AG08395 (cell line): ENCODE measurements at regions not wholly inside any gene's neighbourhood (a gene's known extent, or its start where the extent isn't known, plus 50 kb on each side); places are given as distances from the start of the nearest gene placed in this dataset.
"Not testable (repeated sequence)": the region's sequence is repeated elsewhere in the genome, so short reads cannot be mapped to it uniquely, and the experiment has no call there.

Experiments
- DNase-seq: peaks from one replicate; pipeline ENCODE4 v3.0.0; 2012; ENCODE audit warnings: mixed read lengths, low spot score

DNA sequence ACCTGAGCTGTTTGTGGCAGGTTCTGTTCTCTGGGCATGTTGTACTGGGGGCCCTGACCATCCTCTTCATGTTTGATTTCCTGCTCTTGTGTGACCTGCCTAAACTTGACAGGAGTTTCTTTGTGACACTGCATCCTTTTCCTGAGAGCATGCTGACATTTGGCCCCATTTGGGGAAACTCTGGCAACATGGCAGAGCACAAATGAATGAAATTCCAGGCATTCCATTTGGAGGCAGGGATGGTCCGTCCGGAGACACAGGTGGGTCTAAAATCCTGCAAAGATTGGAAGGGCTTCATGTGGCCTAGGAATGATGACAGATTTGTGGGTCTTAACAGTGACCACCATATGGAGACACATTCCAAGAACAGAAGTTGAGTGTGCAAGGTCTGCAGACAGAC is 184.0 kb downstream of the FCRL5 start:
- no peak for DNase-seq

DNA sequence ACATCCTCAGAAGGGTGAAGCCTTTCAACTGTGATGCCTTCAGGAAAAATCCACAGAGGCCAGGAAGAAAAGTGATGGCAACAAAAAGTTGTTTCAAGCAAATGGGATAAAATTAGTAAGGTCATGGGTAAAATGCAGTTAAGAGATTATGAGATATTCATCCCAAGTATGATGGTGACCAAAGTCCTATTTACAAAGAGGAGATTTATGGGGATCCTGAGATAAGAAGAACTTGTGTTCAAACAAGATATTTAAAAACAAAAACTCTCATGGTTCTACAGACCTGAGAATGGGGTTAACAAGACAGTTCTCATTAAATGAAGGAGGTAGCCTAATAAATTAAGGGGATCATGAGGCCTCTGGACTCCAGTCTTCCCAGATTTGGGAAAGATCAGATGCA is 184.4 kb downstream of the FCRL5 start:
- DNase-seq: no peak

DNA sequence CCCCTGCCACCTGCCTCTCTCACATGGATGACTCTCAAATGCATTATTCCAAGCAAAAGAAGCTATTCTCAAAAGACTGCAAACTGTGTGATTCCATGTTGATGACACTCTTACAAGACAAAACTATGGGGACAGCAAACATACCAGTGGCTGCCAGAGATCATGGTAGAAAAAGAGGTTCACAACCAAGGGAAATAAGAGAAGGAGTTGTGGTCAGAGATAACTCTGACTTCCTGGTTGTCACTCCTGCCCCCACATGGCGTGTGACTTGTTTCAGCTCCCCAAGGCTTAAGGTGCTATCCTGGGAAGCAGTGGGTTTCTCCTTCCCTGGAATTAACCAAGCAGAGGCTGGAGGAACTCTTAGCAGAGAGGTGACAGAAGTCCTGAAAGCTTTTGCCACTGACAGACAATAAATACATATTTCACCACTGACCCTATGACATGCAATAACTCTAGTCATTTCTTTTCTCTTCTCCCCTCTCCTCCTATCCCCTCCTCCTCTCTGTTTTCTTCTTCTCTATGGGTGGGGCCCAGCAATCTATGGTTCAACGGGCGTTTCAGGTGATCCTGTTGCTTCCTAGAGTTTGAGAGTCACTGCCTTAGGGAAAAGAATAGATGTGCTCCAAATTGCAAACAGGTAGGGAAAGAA is 185.1 kb downstream of the FCRL5 start:
- no peak for DNase-seq

DNA sequence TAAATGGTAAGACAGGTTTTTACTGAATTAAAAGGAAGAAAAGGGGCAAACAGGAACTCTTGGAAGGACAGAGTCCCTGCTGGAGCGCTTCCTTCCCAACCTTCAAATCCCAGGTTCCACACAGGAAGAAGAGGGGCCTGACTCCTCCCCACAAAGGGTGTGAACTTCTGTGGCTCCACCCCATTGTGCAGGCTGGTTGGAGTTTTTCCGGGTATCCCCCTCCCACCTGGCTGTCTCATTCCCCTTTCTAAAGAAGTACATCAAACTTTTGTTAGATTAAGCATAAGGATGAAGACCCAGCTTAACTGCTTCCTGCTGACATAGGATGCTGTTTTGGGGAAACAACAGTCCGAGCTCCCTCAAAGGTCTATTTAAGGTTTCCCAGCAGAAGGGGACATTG is 187.7 kb downstream of the FCRL5 start:
- no peak for DNase-seq

DNA sequence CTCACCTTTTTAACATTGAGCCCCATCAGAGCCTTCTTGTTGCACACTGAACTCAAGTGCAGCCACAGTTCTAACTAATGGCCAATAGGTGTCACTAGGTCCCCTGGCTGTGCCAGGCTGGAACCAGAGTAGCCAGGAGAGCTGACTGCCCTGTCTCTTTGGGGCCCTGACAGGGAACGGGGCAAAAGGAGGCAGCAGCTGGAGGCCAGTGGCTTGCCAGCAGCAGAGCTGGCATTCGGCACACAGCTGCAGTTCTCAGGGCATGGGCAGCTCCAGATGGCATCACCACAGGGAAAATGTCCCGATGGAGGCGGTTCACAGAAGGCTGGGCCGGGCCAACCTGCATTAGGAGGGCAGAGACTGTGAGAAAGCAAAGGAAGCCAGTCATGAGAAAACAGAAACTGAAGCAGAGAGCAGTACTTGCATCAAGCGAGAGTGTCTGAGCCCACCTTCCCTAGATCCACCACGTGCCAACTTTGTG is 188.6 kb downstream of the FCRL5 start:
- DNase-seq: peak; percentile 66

DNA sequence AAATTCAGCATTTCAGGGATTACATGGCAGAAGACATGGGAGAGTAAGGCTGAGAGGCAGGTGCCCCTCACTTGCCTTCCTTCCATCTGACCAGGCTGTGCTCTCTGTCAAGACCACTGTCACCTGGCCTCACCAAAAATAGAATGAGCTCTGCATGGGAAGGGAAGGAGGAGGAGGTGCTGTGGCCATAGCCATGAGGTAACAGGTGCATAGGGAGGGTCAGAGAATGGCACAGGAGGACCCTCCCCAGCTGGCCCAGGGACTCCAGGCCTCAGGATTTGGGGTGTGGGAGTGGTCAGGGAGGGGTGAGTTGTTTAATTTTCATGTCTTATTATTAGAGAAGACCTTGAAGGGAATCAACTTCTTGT is 192.3 kb downstream of the FCRL5 start:
- no peak for DNase-seq

DNA sequence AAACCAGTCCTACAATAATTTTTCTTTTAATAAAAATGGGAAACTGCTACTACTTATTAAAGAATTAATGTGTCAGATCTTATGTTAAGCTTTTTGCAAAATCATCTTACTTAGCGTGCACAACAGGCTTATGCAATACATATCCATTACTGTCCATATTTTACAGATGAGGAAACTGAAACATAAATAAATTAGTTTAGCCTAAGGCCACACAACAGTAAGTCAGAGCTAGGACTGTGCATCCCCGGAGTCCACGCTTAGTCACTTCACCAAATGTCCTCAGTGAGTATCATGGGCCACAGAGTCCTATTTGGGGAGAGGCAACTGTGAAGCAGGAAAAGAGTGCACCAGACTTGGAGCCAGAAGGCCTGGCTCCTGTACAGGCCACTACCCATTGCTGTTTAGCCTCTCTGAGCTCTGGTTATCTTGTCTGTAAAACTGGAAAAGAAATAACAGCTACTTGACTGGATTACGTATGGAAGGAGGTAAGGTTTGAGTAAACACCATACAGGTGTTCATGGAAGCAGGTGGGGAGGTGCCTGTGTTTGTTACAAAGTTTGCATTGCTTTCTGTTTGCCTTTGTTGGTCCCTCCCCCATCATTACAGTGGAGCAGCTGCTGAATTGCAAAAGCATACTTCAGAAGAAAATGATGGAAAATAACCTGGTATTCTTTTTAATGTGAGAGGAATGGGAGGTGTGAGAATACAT is 192.8 kb downstream of the FCRL5 start:
- DNase-seq: no peak

DNA sequence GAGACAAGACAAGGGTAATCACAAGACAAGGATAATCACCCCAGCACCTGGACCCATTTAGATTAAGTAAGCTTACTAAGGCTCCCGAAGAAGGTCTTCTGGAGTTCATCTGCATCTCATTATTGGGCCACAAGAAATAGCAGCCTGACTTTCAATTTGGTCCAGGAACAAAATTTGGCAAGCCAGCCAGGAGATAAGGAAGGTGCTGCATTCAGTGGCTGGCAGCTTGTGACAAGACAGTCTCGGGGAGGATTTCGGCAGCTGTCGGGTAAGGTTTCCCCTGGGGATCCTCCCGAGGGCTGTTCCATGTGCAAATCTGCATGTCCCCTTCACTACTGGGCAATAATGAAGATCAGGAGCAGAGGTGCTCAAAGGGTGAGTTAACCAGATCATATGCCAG is 195.2 kb downstream of the FCRL5 start:
- DNase-seq: no peak

DNA sequence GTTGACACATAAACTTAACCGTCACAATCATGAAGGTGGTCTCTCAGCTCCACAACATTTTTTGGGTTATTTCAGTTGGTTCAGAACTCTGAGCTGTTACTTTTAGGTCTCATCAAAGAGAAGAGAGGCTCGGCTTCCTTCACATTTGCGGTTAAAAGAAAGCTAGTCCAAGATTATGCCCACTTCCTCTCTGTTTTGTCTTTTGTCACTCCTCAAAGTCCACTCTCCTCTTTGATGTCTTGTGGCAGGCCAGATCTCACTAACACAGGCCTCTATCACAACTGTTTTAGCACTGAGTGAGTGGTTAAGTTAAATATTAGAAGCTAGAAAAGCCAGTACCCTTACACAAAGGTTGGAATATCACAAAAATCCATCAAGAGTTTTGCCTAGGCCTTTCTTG is 195.7 kb downstream of the FCRL5 start:
- DNase-seq: no peak

DNA sequence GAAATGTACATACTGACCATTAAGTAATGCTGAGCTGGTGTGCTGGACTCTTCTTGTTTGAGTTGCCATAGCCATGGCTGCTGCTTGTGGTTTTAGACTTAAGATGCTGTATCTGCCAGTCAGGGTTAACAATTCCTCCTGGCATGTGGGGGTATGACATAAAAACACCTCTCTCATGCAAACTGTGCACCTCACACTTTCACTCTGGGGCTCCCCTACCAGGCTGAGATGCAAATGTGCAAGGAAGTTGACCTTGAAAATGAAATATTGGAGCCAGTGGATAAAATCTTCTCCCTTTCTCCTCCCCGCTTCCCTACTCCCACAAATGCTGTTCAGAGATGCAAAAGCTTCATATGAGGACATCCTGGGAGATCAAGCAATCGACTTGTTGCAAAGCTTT is 198.8 kb downstream of the FCRL5 start:
- DNase-seq: no peak

DNA sequence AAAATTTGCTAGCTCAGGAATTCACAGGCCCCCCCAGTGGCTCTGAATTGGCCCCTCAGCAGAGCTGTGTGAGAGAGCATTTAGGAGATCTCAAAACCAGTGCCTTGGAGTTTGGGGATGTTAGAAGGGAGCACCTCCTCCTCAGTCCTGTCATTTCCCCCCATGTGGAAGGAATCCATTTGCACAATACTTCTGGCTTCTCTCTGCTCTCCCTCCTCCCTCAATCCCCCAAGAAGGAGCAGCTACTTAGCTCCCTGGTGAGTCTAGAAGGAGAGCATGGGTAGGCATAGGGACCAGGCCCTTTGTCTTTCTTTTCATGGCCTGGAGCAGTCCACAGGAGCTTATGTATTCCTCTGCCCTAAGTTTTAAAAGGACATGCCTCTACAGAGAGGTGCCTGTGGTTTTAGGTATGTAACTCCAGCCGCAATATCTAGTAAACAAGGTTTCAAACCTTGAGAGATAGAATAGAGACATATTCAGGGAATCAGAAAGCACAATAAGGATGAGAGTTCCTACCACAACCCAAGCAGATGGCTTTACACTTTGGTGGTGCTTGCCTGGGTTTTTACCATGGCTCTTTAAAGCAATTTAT is 199.4 kb downstream of the FCRL5 start:
- DNase-seq: no peak

DNA sequence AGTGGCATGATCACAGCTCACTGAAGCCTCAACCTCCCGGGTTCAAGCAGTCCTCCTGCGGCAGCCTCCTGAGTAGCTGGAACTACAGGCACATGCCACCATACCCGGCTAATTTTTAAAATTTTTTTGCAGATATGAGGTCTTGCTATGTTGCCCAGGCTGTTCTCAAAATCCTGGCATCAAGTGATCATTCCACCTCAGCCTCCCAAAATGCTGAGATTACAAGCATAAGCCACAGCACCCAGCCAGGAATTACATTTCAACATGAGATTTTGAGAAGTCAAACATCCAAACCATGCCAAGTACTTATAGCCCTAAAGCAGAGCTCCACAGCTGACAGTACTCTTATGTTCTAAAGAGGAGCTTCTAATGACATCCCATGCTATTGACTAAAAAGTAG is 200.1 kb downstream of the FCRL5 start:
- no peak for DNase-seq

DNA sequence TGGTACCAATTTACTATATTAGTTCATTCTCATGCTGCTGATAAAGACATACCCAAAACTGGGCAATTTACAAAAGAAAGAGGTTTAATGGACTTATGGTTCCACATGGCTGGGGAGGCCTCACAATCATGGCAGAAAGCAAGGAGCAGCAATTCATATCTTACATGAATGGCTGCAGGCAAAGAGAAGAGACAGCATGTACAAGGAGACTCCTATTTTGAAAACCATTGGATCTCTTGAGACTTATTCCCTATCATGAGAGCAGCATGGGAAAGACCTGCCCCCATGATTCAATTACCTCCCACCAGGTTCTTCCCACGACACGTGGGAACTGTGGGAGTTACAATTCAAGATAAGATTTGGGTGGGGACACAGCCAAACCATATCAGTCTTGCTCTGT is 200.5 kb downstream of the FCRL5 start:
- not testable (repeated sequence) for DNase-seq

DNA sequence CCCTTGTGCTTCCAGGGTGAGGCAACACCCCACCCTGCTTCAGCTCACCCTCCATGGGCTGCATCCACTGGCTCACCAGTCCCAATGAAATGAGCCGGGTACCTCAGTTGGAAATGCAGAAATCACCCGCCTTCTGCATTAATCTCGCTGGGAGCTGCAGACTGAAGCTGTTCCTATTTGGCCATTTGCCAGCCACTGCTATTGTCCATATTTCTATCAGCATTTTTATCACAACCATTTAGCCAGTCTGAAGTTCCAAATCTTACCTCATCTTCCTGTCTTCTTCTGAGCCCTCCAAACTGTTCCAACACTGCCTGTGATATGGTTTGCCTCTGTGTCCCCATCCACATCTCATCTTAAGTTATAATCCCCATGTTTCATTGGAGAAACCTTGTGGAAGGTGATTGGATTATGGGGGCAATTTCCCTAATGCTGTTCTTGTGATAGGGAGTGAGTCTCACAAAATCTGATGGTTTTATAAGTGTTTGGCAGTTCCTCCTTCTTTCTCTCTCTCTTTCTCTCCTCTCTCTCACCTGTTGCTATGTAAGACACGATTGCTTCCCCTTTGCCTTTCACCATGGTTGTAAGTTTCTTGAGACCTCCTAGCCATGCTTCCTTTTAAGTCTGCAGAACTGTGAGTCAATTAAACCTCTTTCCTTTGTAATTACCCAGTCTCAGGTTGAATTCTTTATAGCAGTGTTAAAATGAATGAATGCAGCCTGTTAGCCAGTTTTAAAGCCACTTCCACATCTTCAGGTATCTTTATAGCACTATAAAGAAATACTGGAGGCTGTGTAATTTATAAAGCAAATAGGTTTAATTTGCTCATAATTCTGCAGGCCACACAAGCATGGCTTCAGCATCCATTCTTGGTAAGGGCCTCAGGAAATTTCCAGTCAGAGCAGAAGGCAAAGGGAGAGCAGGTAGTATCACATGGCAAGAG is 203.5 kb downstream of the FCRL5 start:
- DNase-seq: no peak

DNA sequence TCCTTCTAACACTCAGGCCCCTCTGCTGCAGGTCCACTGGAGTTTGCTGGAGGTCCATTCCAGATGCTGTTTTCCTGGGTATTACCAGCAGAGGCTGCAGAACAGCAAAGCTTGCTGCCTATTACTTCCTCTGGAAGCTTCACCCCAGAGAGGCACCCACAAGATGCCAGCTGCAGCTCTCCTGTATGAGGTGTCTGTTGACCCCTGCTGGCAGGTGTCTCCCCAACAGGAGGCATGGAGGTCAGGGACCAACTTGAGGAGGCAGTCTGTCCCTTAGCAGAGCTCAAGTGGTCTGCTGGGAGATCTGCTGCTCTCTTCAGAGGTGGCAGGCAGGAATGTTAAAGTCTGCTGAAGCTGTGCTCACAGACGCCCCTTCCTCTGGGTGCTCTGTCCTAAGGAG is 204.8 kb downstream of the FCRL5 start:
- DNase-seq: no peak

DNA sequence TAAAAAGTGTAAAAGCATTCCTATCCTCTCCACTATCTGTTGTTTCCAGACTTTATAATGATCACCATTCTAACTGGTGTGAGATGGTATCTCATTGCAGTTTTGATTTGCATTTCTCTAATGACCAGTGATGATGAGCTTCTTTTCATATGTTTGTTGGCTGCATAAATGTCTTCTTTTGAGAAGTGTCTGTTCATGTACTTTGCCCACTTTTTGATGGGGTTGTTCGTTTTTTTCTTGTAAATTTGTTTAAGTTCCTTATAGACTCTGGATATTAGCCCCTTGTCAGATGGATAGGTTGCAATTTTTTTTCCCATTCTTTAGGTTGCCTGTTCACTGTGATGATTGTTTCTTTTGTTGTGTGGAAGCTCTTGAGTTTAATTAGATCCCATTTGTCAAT is 199.6 kb upstream of the ETV3 start:
- not testable (repeated sequence) for DNase-seq

DNA sequence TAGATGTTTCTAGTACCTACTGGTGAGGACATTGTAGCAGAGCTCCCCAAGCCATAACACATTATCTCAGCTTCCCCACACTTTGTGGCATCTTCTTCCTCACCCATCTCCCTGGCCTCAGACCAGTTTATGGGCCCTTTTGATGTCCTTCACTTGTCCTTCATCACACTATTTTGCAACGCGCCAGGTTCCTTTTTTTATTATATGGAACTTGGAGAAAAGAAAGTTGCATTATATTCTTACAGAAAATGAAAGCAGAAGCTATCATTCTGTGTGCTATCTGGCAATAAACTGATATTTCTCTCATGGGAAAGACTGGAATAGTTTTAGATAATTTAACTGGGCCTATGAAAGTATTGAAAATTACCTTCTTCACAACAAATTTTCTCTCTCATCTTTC is 196.9 kb upstream of the ETV3 start:
- no peak for DNase-seq

DNA sequence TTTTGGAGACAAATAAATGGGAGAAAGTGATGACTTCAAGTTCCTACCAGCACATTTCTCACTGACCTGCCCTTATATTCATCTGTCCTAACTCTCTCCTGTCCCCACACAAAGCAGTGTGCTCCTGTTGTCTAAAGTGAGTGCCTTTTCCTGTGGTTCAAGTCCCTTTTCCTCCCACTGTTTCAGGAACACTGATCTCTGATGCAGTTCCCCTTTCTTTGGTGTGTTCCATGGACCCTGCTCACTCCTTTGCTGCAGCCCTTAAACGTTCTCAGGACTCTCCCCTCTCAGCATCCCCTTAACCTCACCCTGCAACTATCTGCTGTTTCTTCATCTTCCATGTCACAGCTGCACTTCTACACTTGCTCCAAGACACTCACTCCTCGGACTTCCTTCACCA is 195.8 kb upstream of the ETV3 start:
- no peak for DNase-seq

DNA sequence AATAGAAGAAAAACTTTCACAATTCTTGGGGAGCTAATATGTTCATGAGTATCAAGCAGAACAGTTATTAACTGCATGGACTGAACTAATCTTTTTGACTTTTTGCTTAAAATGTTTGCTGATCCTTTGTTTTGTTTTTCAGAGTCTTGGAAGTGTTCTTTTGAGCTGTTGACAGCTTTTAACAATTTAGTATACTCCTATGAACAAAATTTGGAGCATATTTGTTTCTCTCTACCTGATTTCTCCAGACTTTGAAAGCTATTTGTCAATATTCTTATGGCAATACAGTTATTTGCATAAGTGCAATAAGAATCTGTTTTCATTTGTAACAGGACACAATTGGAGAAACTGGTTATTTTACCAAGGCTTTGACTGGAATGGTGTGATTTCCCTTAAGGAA is 192.0 kb upstream of the ETV3 start:
- DNase-seq: not testable (repeated sequence)

DNA sequence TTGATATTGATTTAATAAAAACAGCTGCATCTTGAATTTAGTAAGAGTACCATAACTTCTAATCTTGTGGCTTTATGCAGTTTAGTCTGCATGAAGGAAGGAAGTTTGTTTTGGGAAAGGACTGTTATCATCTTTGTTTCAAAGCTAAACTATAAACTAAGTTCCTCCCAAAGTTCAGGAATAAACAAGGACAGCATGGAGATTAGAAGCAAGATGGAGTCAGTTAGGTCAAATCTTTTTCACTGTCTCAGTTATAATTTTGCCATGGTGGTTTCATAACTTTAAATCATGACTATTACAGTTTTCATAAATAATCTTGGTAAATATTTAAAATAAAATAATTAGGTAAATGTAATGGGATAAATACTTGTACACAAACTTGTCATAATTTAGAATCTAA is 189.9 kb upstream of the ETV3 start:
- not testable (repeated sequence) for DNase-seq

DNA sequence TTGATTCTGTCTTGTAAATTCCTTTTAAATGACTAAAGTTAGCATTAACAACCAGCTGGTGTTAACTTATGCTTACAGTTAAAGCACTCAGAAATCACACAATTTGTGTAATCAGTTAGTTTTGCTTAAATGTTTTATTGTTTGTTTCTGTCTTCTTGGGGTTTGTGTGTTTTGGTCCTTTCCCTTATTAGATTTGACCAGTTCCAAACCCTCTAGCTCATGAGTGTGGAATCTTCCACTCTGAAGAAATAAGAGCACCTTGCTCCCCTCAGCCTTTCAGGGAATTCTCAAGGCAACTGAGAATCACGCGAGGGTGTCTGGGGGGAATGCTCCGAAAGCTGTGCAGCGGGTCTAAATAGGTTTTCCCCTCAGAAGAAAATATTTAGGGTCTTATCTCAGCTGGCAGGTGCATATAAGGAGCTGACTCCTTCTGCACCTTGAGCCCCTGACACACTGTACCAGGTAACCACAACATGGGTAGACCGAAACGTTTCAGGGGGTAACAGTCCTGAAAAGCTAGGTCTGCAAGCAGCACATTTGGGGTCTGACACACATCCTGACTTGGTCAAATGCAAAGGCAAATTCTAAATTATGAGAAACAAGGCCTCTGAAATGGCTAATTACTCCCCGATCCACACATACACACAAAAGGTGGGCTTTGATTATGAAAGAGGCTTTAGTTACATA is 188.1 kb upstream of the ETV3 start:
- DNase-seq: no peak

DNA sequence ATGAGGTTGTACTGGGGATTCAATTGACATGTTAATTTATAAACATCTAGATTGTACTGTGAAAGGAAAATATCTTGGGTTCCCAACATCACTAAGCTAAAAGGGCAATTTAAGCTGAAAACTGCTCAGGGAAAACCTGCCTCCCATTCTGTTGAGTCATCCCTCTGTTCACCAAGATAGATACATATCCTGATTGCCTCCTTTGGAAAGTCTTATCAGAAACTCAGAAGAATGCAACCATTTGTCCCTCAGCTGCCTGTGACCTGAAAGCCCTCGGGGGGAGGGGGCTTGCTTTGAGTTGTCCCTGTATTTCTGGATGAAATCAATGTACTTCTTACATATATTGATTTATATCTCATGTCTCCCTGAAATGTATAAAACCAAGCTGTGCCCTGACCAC is 187.0 kb upstream of the ETV3 start:
- DNase-seq: no peak
